ENCODE measurements at regions not wholly inside any gene's neighbourhood (a gene's known extent, or its start where the extent isn't known, plus 50 kb on each side); places are given as distances from the start of the nearest gene placed in this dataset.

DNA sequence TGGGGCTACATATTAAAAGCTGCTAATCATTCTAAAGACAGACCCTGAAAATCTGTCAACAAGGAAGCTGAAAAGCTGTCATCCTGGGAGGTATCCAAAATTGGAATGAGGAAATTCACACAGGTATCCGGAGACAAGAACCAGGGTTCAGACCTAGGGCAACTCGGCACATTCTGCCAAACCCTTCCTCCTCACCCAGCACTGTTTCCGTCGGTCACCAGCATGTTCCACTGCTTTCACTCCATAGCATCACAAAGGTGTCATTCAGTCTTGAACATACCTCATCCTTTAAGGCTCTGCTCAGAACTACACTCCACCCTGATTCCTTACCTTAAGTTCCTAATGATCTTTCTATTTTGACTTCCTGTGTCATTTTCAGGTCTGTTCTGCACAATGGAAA is 153.1 kb upstream of the RASA1 start:
- TF ChIP-seq CTCF (IDR thresholded peaks at IDR 0.05; ENCODE audit: low read depth, low read length) = no peak
- Histone ChIP-seq H3K27me3 (ENCODE audit: insufficient read depth, low read depth, severe bottlenecking) (no peaks in the 10 kb centered on the region), H3K4me3 (ENCODE audit: low read depth, low read length) (no peak overlapping the region), H3K27ac (no peak overlapping the region), H3K36me3 (no peaks in the 10 kb centered on the region), H3K9me3 (ENCODE audit: severe bottlenecking) (no peaks in the 10 kb centered on the region)
- no peak for DNase-seq

GRCh38 chr5:87115839-87116364 is 151.8 kb upstream of the RASA1 start:
- no peak for TF ChIP-seq CTCF (IDR thresholded peaks at IDR 0.05; ENCODE audit: low read depth, low read length)
- Histone ChIP-seq H3K27ac (no peak overlapping the region), H3K36me3 (no peaks in the 10 kb centered on the region)

DNA sequence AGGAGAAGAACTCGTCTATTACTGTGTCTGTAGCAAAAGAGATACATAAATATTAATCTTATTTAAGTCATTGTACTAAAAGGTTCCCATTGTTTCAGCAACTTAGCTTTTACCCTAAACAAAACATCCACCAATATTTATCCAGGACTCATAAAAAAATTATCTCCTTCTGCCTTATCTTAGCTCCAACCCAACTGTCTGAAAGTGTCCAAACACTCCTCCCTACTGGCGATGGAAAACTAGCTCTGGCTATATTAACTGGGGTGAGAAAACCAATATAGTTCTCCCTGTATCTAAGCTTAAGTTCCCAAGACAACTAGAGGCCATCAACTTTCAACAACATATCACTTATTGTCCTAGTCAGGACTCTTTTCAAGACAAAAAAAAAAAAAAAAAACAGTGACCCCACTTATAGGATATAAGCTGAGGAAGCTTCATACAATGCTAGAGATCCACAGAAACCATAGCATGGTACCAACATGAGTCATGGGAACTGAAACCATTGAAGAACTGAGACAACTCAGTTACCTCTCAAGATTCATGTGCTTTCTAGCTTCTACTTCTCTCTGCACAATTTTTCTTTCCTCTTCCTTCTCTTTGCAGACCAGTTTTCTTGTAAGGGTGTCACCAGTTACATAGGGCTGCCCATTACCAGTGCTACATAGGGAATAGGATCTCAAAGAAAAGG is 150.7 kb upstream of the RASA1 start:
- no peak for DNase-seq
- Histone ChIP-seq H3K36me3 (no peaks in the 10 kb centered on the region), H3K27ac (no peak overlapping the region)

More at GRCh38 chr5:87115839-87116364, 151.8 kb upstream of the RASA1 start:
- H3K4me3 ChIP-seq (ENCODE audit: low read depth, low read length) = no peak overlapping the region
- H3K27me3 ChIP-seq (ENCODE audit: insufficient read depth, low read depth, severe bottlenecking) = no peaks in the 10 kb centered on the region
- no peak for DNase-seq
- no peaks in the 10 kb centered on the region for H3K9me3 ChIP-seq (ENCODE audit: severe bottlenecking)

GRCh38 chr5:87119588-87119987 is 148.1 kb upstream of the RASA1 start:
- H3K27me3 ChIP-seq (ENCODE audit: insufficient read depth, low read depth, severe bottlenecking) = no peaks in the 10 kb centered on the region
- no peak overlapping the region for H3K27ac ChIP-seq
- TF ChIP-seq CTCF (IDR thresholded peaks at IDR 0.05; ENCODE audit: low read depth, low read length) = no peak
- no peak for DNase-seq
- no peaks in the 10 kb centered on the region for H3K9me3 ChIP-seq (ENCODE audit: severe bottlenecking)
- no peaks in the 10 kb centered on the region for H3K36me3 ChIP-seq
- H3K4me3 ChIP-seq (ENCODE audit: low read depth, low read length) = no peak overlapping the region

More for the DNA sequence above, 150.7 kb upstream of the RASA1 start:
- Histone ChIP-seq H3K4me3 (ENCODE audit: low read depth, low read length) (no peak overlapping the region), H3K9me3 (ENCODE audit: severe bottlenecking) (no peaks in the 10 kb centered on the region), H3K27me3 (ENCODE audit: insufficient read depth, low read depth, severe bottlenecking) (no peaks in the 10 kb centered on the region)
- TF ChIP-seq CTCF (IDR thresholded peaks at IDR 0.05; ENCODE audit: low read depth, low read length) = no peak

DNA sequence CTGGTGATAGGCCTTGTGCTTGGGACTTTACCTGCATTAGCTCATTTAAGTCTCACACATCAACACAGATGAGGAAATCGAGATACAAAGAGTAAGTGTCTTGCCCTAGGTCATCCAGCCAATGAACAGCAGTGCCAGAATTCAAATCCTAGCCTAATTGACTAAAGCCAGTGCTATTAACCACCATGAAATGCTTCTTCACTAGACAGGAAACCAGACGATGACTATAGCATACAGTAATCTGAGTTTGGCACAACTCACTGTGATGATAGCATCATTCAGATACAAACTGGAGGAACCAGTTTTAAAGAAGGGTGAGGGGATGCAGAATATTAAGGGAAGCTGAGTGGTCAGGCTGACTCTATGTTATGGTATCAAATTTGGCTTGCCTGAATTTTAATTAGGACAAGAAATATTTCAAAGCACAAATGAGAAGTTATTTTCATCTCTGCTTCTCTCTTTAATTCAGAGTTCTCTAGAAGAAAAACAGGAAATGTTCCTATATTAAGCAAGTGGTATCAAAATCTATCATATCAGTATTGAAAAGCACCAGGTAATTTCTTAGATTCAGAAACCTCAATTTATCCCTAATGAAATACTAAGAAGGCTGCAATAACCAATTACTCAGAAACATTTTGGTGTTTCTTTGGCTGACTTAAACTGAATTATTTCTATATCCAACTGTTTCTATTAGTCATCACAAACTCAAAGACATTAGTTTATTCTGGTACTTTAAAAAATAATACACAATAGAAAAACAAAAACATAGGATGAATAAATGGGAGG is 147.0 kb upstream of the RASA1 start:
- no peak for DNase-seq
- H3K27ac ChIP-seq = no peak overlapping the region

More for the DNA sequence above, 147.0 kb upstream of the RASA1 start:
- Histone ChIP-seq H3K27me3 (ENCODE audit: insufficient read depth, low read depth, severe bottlenecking) (no peaks in the 10 kb centered on the region), H3K9me3 (ENCODE audit: severe bottlenecking) (no peaks in the 10 kb centered on the region), H3K4me3 (ENCODE audit: low read depth, low read length) (no peak overlapping the region), H3K36me3 (no peaks in the 10 kb centered on the region)
- TF ChIP-seq CTCF (IDR thresholded peaks at IDR 0.05; ENCODE audit: low read depth, low read length) = no peak

Data from WERI-Rb-1 (cell line).